ENCODE measurements at regions not wholly inside any gene's neighbourhood (a gene's known extent, or its start where the extent isn't known, plus 50 kb on each side); places are given as distances from the start of the nearest gene placed in this dataset.

DNA sequence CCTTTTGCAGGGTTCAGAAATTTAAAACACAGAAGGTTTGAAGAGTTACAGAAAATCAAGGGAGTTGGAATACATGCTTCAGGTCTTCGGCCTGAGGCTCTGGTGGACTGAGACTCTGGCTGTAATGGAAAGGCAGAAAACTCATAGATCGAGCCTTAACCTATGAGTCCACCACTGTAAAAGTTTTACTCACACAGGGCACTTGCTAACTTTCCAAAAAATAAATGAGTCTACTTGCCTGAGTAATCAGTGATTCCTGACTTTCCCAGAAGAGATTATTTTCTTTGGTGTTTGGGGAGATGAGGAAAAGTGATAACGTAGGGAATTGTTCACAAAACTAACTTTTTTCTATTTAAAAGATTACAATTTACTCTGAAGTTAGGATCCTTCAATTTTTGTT is 108.0 kb downstream of the MBL2 start:
- no peak overlapping the region for H3T11ph ChIP-seq (ENCODE audit: low read length)
- H3K27me3 Mint-ChIP-seq (ENCODE audit: low read depth): no peaks in the 10 kb centered on the region
- peaks cover 5% of the 10 kb centered on the region for H3K9me3 ChIP-seq (ENCODE audit: control insufficient read depth, low read depth, low read length)
- no peak overlapping the region; a peak in 1 of 7 replicates for H3K27ac Mint-ChIP-seq
- no peak overlapping the region for H3K14ac ChIP-seq (ENCODE audit: insufficient read depth, low read length)
- no peaks in the 10 kb centered on the region for H3K27me3 ChIP-seq (ENCODE audit: insufficient read depth, low read length)
- no peak overlapping the region for H3K27ac ChIP-seq (ENCODE audit: insufficient read length, low read depth, low read length)
- H2AK5ac ChIP-seq (ENCODE audit: insufficient read length, low read length): no peak overlapping the region
- no peak overlapping the region for H3K4me3 Mint-ChIP-seq
- H3K23me2 ChIP-seq (ENCODE audit: insufficient read length, low read depth, low read length, poor library complexity, severe bottlenecking): no peaks in the 10 kb centered on the region
- H2AFZ ChIP-seq (ENCODE audit: low read length): no peak overlapping the region
- no peaks in the 10 kb centered on the region for H3K4me1 ChIP-seq (ENCODE audit: insufficient read depth, low read length)
- H3K9ac ChIP-seq (ENCODE audit: extremely low read depth, insufficient read length, low read length): no peak overlapping the region
- H4K5ac ChIP-seq (ENCODE audit: insufficient read length, low read depth, low read length): no peak overlapping the region
- no peak overlapping the region for H4K91ac ChIP-seq (ENCODE audit: insufficient read length, low read depth, low read length)
- H3K4me1 Mint-ChIP-seq: peaks cover 12 to 15% of the 10 kb centered on the region in 2 experiments
- no peak overlapping the region for H2BK12ac ChIP-seq (ENCODE audit: insufficient read length, low read depth, low read length)
- peaks cover 9 to 13% of the 10 kb centered on the region in 2 experiments; a peak in 4 of 5 replicates for H3K9me3 Mint-ChIP-seq
- H2BK20ac ChIP-seq (ENCODE audit: low read depth, low read length, poor library complexity, severe bottlenecking): no peak overlapping the region
- no peak overlapping the region for H4K8ac ChIP-seq (replicated peaks; ENCODE audit: insufficient read length, low read depth, low read length)
- TF ChIP-seq, protein P1, sequence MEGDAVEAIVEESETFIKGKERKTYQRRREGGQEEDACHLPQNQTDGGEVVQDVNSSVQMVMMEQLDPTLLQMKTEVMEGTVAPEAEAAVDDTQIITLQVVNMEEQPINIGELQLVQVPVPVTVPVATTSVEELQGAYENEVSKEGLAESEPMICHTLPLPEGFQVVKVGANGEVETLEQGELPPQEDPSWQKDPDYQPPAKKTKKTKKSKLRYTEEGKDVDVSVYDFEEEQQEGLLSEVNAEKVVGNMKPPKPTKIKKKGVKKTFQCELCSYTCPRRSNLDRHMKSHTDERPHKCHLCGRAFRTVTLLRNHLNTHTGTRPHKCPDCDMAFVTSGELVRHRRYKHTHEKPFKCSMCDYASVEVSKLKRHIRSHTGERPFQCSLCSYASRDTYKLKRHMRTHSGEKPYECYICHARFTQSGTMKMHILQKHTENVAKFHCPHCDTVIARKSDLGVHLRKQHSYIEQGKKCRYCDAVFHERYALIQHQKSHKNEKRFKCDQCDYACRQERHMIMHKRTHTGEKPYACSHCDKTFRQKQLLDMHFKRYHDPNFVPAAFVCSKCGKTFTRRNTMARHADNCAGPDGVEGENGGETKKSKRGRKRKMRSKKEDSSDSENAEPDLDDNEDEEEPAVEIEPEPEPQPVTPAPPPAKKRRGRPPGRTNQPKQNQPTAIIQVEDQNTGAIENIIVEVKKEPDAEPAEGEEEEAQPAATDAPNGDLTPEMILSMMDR (conservative IDR thresholded peaks at IDR 0.05): no peak
- H3K18ac ChIP-seq (ENCODE audit: insufficient read length, low read depth, low read length): no peak overlapping the region
- no peak overlapping the region for H2BK120ac ChIP-seq (ENCODE audit: low read depth, low read length, poor library complexity, severe bottlenecking)
- no peak overlapping the region for H3K56ac ChIP-seq (ENCODE audit: insufficient read length, low read depth, low read length)
- no peaks in the 10 kb centered on the region for H3K79me2 ChIP-seq (ENCODE audit: insufficient read depth, low read length)
- WGBS (ENCODE audit: extremely low coverage, insufficient read length, low lambda C conversion rate): no CpG with 5 or more reads among the region's 3 CpGs
- no peak for DNase-seq
- H2BK5ac ChIP-seq (ENCODE audit: insufficient read length, low read length): no peak overlapping the region
- H4K20me1 ChIP-seq (ENCODE audit: control insufficient read depth, insufficient read depth, insufficient read length): no peaks in the 10 kb centered on the region
- no peak overlapping the region for H3K23ac ChIP-seq (ENCODE audit: insufficient read length, low read depth, low read length)
- no peak overlapping the region for H3K4me2 ChIP-seq (ENCODE audit: insufficient read depth, insufficient read length, low read length)
- no peak overlapping the region for H2BK15ac ChIP-seq (ENCODE audit: low read depth, low read length)
- H3K79me1 ChIP-seq (ENCODE audit: insufficient read depth, low read depth, low read length, poor library complexity, severe bottlenecking): no peaks in the 10 kb centered on the region
- H3K4ac ChIP-seq (ENCODE audit: low read depth, low read length): no peak overlapping the region
- peaks cover 5 to 9% (median 6%) of the 10 kb centered on the region in 3 experiments; a peak in 5 of 7 replicates for H3K36me3 Mint-ChIP-seq (ENCODE audit: insufficient read depth in 1 of 3, low read depth in 3 of 3)
